Muscle of leg (tissue), 3 donors: ENCODE measurements at regions not wholly inside any gene's neighbourhood (a gene's known extent, or its start where the extent isn't known, plus 50 kb on each side); places are given as distances from the start of the nearest gene placed in this dataset.

ENCODE experiments used
- DNase-seq: peaks from one replicate; pipeline ENCODE4 v3.0.0; 2013
- H3K27ac ChIP-seq: one replicate; pipeline ENCODE4 v1.5.1; 2013; ENCODE audit warnings: mild to moderate bottlenecking, low read length, control low read depth
- H3K27me3 ChIP-seq: one replicate; pipeline ENCODE4 v1.6.1; 2013; ENCODE audit warnings: low read length; ENCODE audit not compliant: control insufficient read depth, insufficient read depth
- H3K36me3 ChIP-seq: one replicate; pipeline ENCODE4 v1.6.1; 2013; ENCODE audit warnings: low read length; ENCODE audit not compliant: control insufficient read depth, insufficient read depth
- H3K4me1 ChIP-seq: one replicate; pipeline ENCODE4 v1.6.1; 2013; ENCODE audit warnings: low read length; ENCODE audit not compliant: control insufficient read depth, insufficient read depth
- H3K4me3 ChIP-seq: one replicate; pipeline ENCODE4 v1.5.1; 2013; ENCODE audit warnings: low read length, control low read depth
- H3K9me3 ChIP-seq: replicated peaks from 2 replicates; pipeline ENCODE4 v1.6.1; 2013; ENCODE audit warnings: low read depth, low read length; ENCODE audit not compliant: control insufficient read depth
- WGBS: methylation state at CpG from one replicate; pipeline ENCODE4 v1.1.5; 2013; ENCODE audit warnings: missing lambda C conversion rate; ENCODE audit not compliant: insufficient coverage; 5-methylcytosine and 5-hydroxymethylcytosine counted together

- WGBS, result no CpG with 5 or more reads among the region's 4 CpGs
- Histone ChIP-seq H3K4me1 (no peaks in the 10 kb centered on the region), H3K27ac (no peak overlapping the region), H3K9me3 (no peaks in the 10 kb centered on the region), H3K36me3 (no peaks in the 10 kb centered on the region), H3K4me3 (no peak overlapping the region), H3K27me3 (no peaks in the 10 kb centered on the region)
- no peak for DNase-seq
Measured at GRCh38 chr3:70771426-70772147, 459.1 kb upstream of the MDFIC2 start.

GRCh38 chr3:70770650-70771049, 458.2 kb upstream of the MDFIC2 start:
- Histone ChIP-seq H3K4me1 (no peaks in the 10 kb centered on the region), H3K27ac (no peak overlapping the region), H3K9me3 (no peaks in the 10 kb centered on the region), H3K4me3 (no peak overlapping the region), H3K36me3 (no peaks in the 10 kb centered on the region), H3K27me3 (no peaks in the 10 kb centered on the region)
- no CpG with 5 or more reads among the region's 1 CpG for WGBS
- no peak for DNase-seq

GRCh38 chr3:70766301-70766700, 453.9 kb upstream of the MDFIC2 start:
- no peaks in the 10 kb centered on the region for H3K4me1 ChIP-seq
- no peaks in the 10 kb centered on the region for H3K27me3 ChIP-seq
- no CpG with 5 or more reads among the region's 2 CpGs for WGBS
- no peak overlapping the region for H3K4me3 ChIP-seq
- H3K9me3 ChIP-seq, result no peaks in the 10 kb centered on the region
- no peaks in the 10 kb centered on the region for H3K36me3 ChIP-seq
- H3K27ac ChIP-seq, result no peak overlapping the region
- DNase-seq, result peak; percentile 65

GRCh38 chr3:70763894-70764293, 451.5 kb upstream of the MDFIC2 start:
- DNase-seq, result no peak
- no peak overlapping the region for H3K27ac ChIP-seq
- H3K36me3 ChIP-seq, result no peaks in the 10 kb centered on the region
- WGBS, result 63% methylated on average over 1 of the region's 2 CpGs
- H3K27me3 ChIP-seq, result no peaks in the 10 kb centered on the region
- H3K4me3 ChIP-seq, result no peak overlapping the region
- H3K9me3 ChIP-seq, result no peaks in the 10 kb centered on the region
- H3K4me1 ChIP-seq, result no peaks in the 10 kb centered on the region

- no peaks in the 10 kb centered on the region for H3K36me3 ChIP-seq
- H3K4me1 ChIP-seq, result no peaks in the 10 kb centered on the region
- no peak for DNase-seq
- no peaks in the 10 kb centered on the region for H3K9me3 ChIP-seq
- WGBS, result no CpG with 5 or more reads among the region's 2 CpGs
- H3K27ac ChIP-seq, result no peak overlapping the region
- H3K27me3 ChIP-seq, result no peaks in the 10 kb centered on the region
- no peak overlapping the region for H3K4me3 ChIP-seq
Measured at GRCh38 chr3:70757658-70758057, 445.2 kb upstream of the MDFIC2 start.

GRCh38 chr3:70755526-70755925, 443.1 kb upstream of the MDFIC2 start:
- H3K9me3 ChIP-seq, result no peaks in the 10 kb centered on the region

GRCh38 chr3:70754314-70754713, 441.9 kb upstream of the MDFIC2 start:
- Histone ChIP-seq H3K4me1 (no peaks in the 10 kb centered on the region), H3K36me3 (no peaks in the 10 kb centered on the region), H3K4me3 (no peak overlapping the region), H3K9me3 (no peaks in the 10 kb centered on the region), H3K27me3 (no peaks in the 10 kb centered on the region), H3K27ac (no peak overlapping the region)
- no peak for DNase-seq

More at GRCh38 chr3:70755526-70755925, 443.1 kb upstream of the MDFIC2 start:
- Histone ChIP-seq H3K27me3 (no peaks in the 10 kb centered on the region), H3K4me1 (no peaks in the 10 kb centered on the region), H3K36me3 (no peaks in the 10 kb centered on the region), H3K27ac (no peak overlapping the region), H3K4me3 (no peak overlapping the region)
- no peak for DNase-seq
- 78% methylated on average over 3 of the region's 5 CpGs for WGBS

GRCh38 chr3:70753572-70753971, 441.1 kb upstream of the MDFIC2 start:
- WGBS, result 81% methylated on average over 3 of the region's 3 CpGs
- Histone ChIP-seq H3K4me3 (no peak overlapping the region), H3K36me3 (no peaks in the 10 kb centered on the region), H3K27ac (no peak overlapping the region), H3K9me3 (no peaks in the 10 kb centered on the region), H3K4me1 (no peaks in the 10 kb centered on the region), H3K27me3 (no peaks in the 10 kb centered on the region)
- DNase-seq, result no peak

GRCh38 chr3:70752051-70752450, 439.6 kb upstream of the MDFIC2 start:
- Histone ChIP-seq H3K36me3 (no peaks in the 10 kb centered on the region), H3K4me3 (no peak overlapping the region), H3K9me3 (no peaks in the 10 kb centered on the region), H3K4me1 (no peaks in the 10 kb centered on the region), H3K27me3 (no peaks in the 10 kb centered on the region), H3K27ac (no peak overlapping the region)
- DNase-seq, result no peak
- WGBS, result 83% methylated on average over 1 of the region's 5 CpGs

- Histone ChIP-seq H3K4me3 (no peak overlapping the region), H3K4me1 (no peaks in the 10 kb centered on the region), H3K27ac (no peak overlapping the region), H3K36me3 (no peaks in the 10 kb centered on the region), H3K27me3 (no peaks in the 10 kb centered on the region), H3K9me3 (no peaks in the 10 kb centered on the region)
- 81% methylated on average over 2 of the region's 4 CpGs for WGBS
- no peak for DNase-seq
Measured at GRCh38 chr3:70749122-70749521, 436.7 kb upstream of the MDFIC2 start.

- H3K27me3 ChIP-seq, result no peaks in the 10 kb centered on the region
- no CpG with 5 or more reads among the region's 5 CpGs for WGBS
- no peaks in the 10 kb centered on the region for H3K9me3 ChIP-seq
- H3K36me3 ChIP-seq, result no peaks in the 10 kb centered on the region
- no peak overlapping the region for H3K4me3 ChIP-seq
- H3K27ac ChIP-seq, result no peak overlapping the region
- no peaks in the 10 kb centered on the region for H3K4me1 ChIP-seq
- DNase-seq, result no peak
Measured at GRCh38 chr3:70748593-70748992, 436.2 kb upstream of the MDFIC2 start.
